ENCODE measurements at regions not wholly inside any gene's neighbourhood (a gene's known extent, or its start where the extent isn't known, plus 50 kb on each side); places are given as distances from the start of the nearest gene placed in this dataset.
"Not testable (repeated sequence)": the region's sequence is repeated elsewhere in the genome, so short reads cannot be mapped to it uniquely, and the experiment has no call there.

DNA sequence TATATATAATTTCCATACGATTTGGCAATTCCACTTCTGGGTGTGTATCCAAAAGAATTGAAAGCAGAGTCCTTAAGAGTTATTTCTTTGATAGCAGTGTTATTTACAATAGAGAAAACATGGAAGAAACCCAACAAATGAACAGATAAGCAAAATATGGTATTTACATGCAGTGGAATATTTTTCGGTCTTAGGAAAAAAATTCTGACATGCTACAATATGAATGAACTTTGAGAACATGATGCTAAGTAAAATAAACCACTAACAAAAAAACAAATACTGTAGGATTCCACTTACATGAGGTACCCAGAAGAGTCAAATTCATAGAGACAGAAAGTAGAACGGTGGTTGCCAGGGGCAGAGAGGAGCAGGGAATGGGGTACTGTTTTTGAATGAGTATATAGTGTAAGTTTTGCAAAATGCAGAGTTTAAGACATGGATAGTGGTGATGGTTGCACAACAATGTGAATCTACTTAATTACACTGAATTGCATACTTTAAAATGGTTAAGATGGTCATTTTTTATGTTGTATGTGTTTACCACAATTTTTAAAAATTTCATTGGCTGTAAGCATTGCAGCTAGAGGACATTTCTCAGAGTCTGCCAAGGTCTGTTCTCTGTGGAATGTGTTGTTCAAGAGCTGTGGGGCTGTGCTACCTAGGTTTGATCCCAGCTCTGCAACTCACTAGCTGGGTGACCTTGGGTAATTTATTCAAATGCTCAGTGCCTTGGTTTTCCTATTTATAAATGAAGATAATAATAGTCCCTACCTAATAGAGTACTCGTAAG, 122.1 kb downstream of the MEX3B start:
- H3K27ac Mint-ChIP-seq, result no peak overlapping the region
- H3K4me3 Mint-ChIP-seq, result no peak overlapping the region
- H3K9me3 Mint-ChIP-seq, result peaks cover 7% of the 10 kb centered on the region
- H3K27me3 Mint-ChIP-seq, result peaks cover 4% of the 10 kb centered on the region
- CTCF ChIA-PET, result no interaction called here
- H3K4me1 Mint-ChIP-seq, result no peaks in the 10 kb centered on the region
- no peak for DNase-seq
- H3K36me3 Mint-ChIP-seq, result no peaks in the 10 kb centered on the region

DNA sequence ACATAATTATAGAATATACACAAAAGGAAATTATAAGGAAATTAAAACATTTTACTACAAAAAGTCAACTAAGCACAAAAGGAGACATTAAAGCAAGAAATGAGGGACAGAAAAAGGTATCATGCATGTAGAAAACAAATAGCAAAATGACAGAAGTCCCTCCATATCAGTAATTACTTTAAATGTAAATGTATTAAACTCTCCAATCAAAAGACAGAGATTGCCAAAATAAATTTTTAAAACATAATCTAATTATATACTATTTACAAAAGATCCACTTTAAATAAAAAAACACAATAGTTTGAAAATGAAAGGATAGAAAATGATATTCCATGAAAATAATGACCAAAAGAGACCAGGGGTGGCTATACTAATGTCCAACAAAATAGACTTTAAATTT, 123.7 kb downstream of the MEX3B start:
- Mint-ChIP-seq H3K27ac (no peak overlapping the region), H3K4me1 (no peaks in the 10 kb centered on the region), H3K9me3 (peaks cover 13% of the 10 kb centered on the region), H3K4me3 (no peak overlapping the region), H3K36me3 (no peaks in the 10 kb centered on the region), H3K27me3 (peaks cover 4% of the 10 kb centered on the region)
- no peak for DNase-seq
- CTCF ChIA-PET, result no interaction called here

DNA sequence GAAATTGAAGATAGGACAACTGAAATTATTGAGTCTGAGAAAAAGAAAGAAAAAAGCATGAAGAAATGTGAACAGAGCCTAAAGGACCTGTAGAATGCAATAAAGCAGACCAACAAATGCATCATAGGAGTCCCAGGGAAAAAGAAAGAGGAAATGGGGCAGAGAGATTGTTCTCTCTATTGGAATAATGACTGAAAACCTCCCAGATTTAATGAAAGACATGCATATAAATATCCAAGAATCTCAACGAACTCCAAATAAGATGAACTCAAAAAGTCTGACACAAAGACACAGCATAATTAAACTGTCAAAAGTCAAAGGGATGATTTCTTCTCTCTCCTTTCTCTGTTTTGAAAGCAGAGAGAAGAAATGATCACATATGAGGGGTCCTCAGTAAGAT, 124.7 kb downstream of the MEX3B start:
- CTCF ChIA-PET, result no interaction called here
- Mint-ChIP-seq H3K27me3 (peaks cover 4% of the 10 kb centered on the region), H3K4me3 (no peak overlapping the region), H3K9me3 (peaks cover 13% of the 10 kb centered on the region), H3K36me3 (no peaks in the 10 kb centered on the region), H3K27ac (no peak overlapping the region), H3K4me1 (no peaks in the 10 kb centered on the region)
- DNase-seq, result no peak

DNA sequence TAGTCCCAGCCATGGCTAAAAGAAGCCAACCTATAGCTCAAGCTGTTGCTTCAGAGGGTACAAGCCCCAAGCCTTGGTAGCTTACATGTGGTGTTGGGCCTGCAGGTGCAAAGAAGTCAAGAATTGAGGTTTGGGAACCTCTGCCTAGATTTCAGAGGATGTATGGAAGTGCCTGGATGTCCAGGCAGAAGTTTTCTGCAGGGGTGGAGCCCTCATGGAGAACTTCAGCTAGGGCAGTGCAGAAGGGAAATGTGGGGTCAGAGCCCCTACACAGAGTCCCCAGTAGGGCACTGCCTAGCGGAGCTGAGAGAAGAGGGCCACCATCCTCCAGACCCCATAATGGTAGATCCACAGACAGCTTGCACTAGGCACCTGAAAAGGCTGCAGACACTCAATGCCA, 127.1 kb downstream of the MEX3B start:
- H3K27ac Mint-ChIP-seq, H3K36me3 Mint-ChIP-seq, CTCF ChIA-PET, H3K4me1 Mint-ChIP-seq, H3K4me3 Mint-ChIP-seq, H3K27me3 Mint-ChIP-seq, DNase-seq: not testable (repeated sequence)
- H3K9me3 Mint-ChIP-seq, result peaks cover 13% of the 10 kb centered on the region

DNA sequence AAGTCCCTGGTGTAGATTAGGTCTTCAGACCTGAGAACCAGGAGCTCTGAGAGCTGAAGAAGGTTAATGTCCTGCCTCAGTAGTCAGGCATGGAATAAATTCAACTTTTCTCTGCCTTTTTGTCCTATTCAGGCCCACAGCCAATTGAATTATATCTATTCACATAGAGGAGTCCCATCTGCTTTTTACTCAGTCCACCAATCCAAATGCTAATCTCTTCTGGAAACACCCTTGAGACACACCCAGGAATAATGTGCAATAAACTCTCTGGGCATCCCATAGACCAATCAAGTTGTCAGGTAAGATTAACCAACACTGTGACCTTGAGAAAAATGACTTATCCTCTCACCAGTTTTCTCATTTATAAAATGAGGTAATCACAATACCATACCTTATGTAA, 129.4 kb downstream of the MEX3B start:
- H3K36me3 Mint-ChIP-seq, result no peaks in the 10 kb centered on the region
- no peaks in the 10 kb centered on the region for H3K4me1 Mint-ChIP-seq
- DNase-seq, result no peak
- H3K27me3 Mint-ChIP-seq, result peaks cover 4% of the 10 kb centered on the region
- CTCF ChIA-PET, result no interaction called here
- no peak overlapping the region for H3K27ac Mint-ChIP-seq
- peaks cover 13% of the 10 kb centered on the region for H3K9me3 Mint-ChIP-seq
- H3K4me3 Mint-ChIP-seq, result no peak overlapping the region

DNA sequence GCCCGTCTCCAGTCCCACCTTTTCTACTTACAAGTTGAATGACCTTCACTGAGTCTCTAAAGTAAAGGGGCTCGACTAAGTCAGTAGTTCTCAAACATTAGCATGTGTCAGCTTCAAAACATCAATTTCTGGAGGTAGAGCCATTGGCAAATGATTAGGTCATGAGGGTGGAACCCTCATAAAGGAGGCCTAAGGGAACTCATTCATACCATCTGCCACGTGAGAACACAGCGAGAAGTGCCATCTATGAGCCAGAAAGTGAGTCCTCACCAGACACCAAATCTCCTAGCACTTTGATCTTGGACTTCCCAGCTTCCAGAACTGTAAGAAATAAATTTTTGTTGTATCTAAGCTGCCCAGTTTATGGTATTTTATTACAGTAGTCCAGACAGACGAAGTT, 129.8 kb downstream of the MEX3B start:
- H3K27me3 Mint-ChIP-seq, result peaks cover 4% of the 10 kb centered on the region
- no peaks in the 10 kb centered on the region for H3K4me1 Mint-ChIP-seq

DNA sequence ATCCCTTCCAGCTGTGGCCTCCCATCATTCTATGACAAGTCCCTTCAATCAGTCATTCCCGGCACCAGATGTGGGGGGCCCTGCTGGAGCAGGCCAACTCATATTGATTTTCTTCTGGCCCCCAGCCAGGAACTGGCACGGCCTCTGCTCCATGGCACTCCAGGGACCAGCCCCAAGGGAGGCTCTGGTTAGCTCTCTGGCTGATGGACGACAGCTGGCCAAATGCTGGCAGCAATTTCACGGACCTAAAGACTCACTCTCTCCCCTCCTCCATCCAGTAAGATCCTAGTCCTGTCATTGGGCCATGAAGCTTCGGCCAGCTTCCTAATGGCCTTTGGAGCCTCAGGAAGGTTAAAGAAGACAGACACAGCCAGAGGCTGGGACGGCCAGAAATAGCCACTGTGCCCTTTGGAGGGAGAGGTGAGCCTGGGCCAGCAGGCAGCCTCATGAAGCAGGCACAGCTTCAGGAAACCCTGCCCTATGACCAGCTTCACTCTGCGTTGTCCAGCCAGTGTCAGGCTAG, 131.0 kb downstream of the MEX3B start:
- Mint-ChIP-seq H3K4me1 (no peaks in the 10 kb centered on the region), H3K9me3 (peaks cover 10% of the 10 kb centered on the region), H3K36me3 (no peaks in the 10 kb centered on the region), H3K4me3 (no peak overlapping the region), H3K27ac (no peak overlapping the region), H3K27me3 (peaks cover 1% of the 10 kb centered on the region)
- CTCF ChIA-PET, result no interaction called here
- no peak for DNase-seq

More for the DNA sequence above, 129.8 kb downstream of the MEX3B start:
- H3K4me3 Mint-ChIP-seq, result no peak overlapping the region
- H3K9me3 Mint-ChIP-seq, result peaks cover 13% of the 10 kb centered on the region
- no peak for DNase-seq
- CTCF ChIA-PET, result no interaction called here
- no peak overlapping the region for H3K27ac Mint-ChIP-seq
- no peaks in the 10 kb centered on the region for H3K36me3 Mint-ChIP-seq

DNA sequence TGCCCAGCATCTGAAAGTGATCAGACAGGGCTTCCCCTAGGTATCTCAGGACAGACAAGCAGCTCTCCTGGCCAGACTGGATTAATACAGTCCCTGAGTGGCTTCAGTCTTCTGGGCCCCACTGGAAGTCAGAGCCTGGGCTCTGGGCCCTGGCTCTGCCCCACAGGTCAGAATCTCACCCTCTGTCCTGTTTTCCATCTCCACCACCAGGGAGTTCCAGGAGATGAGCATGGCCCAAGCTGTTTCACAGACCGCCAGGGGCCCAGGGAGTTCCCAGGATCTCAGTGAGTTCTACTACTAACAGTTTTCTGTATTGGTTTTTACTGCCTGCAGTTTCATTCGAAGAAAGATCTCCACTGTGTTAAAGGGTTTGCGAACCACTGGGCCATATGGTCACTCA, 131.5 kb downstream of the MEX3B start:
- DNase-seq, result no peak
- Mint-ChIP-seq H3K9me3 (peaks cover 10% of the 10 kb centered on the region), H3K36me3 (no peaks in the 10 kb centered on the region), H3K4me1 (no peaks in the 10 kb centered on the region), H3K27me3 (no peaks in the 10 kb centered on the region), H3K4me3 (no peak overlapping the region), H3K27ac (no peak overlapping the region)
- CTCF ChIA-PET, result no interaction called here

DNA sequence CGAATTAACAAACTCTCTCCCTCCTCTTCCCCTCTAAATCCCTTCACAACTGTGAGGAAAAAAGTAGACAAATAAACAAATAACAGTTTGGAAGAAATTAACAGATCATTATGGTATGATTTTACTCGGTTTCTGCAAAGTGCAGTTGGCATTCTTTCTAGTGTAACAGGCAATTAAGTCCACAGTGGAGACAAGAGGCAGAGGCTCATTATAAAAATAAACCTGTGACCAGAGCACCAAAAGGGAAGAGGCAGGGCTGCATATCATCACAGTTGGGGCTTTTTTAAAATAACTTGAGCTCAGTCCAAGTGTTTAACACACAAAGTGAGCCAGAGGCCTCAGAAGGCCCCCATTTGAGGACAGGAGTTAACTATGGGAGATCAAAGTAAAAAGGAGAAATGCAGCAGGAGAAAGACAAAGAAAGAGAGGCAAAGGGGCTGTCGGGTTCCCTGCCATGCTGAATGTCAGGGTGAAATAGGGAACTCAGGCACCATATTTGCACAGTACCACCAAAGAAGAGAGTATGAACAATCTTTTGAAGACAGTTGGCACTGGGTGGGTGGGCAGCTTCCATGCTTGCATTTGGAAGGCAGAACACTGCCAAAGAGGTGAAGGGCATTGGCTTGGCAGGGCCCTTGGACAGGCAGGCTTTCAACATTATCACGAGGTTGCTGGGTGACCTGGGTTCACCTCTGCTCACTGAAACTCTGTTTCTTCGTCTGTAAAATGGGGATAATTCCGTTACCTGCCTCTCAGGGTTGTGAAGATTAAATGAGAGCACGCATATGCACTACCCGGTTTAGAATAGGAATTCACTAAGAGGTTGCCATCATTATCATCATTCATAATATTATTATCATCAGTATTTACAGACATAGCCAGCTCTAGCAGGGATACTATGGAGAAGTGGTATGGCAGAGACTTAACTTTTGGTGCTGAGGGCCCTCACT, 134.5 kb downstream of the MEX3B start:
- Mint-ChIP-seq H3K4me3 (no peak overlapping the region), H3K9me3 (no peaks in the 10 kb centered on the region), H3K4me1 (no peaks in the 10 kb centered on the region), H3K27me3 (no peaks in the 10 kb centered on the region), H3K27ac (no peak overlapping the region), H3K36me3 (no peaks in the 10 kb centered on the region)
- CTCF ChIA-PET, result no interaction called here
- DNase-seq, result no peak

DNA sequence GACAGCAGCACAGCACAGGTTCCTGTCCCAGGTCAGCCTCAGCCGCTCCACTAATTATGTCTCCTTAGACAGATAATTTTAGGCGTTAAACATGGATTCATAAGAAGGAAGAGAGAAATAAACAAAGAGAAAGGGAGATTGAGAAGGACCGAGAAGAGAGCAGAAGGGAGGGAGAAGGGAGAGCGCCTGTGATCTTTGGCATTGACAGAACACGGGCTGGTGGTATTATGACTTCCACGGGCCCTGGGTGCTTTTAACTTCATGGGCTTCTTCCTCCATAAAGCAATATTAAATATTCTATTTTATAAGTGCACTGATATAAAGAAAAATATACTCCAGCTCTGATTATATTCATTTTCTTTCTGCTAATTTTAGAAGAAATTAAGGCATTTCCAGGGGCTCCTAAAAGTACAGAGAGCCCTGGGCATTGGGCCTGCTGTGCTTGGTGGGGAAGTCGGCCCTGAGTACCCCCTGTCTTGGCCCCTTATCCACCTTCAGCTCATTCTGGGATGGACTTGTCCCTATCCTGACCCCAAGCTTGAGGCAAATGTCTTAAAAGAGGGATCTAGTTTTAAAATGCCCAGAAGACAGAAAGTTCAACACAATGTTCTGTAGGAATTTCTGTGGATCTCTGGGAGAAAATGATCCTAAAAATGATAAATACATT, 135.3 kb downstream of the MEX3B start:
- no peaks in the 10 kb centered on the region for H3K36me3 Mint-ChIP-seq
- H3K4me1 Mint-ChIP-seq, result no peaks in the 10 kb centered on the region
- DNase-seq, result no peak
- no peak overlapping the region for H3K27ac Mint-ChIP-seq
- no peaks in the 10 kb centered on the region for H3K27me3 Mint-ChIP-seq
- no peaks in the 10 kb centered on the region for H3K9me3 Mint-ChIP-seq
- no peak overlapping the region for H3K4me3 Mint-ChIP-seq
- CTCF ChIA-PET, result no interaction called here

DNA sequence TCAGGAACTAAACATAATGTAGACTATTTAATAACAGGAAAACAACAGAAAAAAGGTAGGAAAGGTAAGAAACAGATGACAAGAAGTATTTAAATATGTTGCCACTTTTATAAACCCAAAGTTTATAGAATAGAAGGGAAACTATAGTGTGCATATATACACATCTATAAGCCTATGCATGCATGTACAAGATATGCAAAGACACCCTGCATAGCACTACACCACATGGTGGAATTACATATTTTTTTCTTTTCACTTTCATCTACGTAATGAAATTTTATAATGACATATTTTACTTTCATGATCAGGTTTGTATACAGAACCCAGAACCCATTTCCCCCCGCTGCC, 136.8 kb downstream of the MEX3B start:
- H3K9me3 Mint-ChIP-seq, result no peaks in the 10 kb centered on the region
- CTCF ChIA-PET, result no interaction called here

DNA sequence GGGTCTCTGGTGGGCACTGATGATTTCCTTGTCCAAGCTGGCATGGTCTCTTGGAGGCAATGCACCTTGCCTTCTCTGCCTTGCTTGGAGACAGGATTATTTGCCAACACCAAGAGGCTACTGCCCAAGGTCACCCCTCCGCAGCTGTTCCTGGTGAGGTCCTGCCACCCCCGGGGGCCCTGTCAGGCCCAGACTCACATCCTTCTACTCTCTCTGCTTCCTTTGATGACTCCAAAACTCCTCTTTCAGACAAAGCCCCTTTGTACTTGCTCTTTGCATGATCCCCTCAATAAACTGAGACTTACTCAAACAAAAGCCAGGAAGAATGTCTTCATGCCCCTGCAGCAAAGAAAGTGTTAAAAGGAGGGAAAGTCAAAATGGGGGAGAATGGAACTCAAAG, 137.7 kb downstream of the MEX3B start:
- Mint-ChIP-seq H3K4me1 (no peaks in the 10 kb centered on the region), H3K27me3 (no peaks in the 10 kb centered on the region), H3K4me3 (no peak overlapping the region), H3K36me3 (no peaks in the 10 kb centered on the region), H3K9me3 (no peaks in the 10 kb centered on the region), H3K27ac (no peak overlapping the region)
- CTCF ChIA-PET, result interaction anchor here (0.6 kb wide), 1 partner anchor 62 kb away, joined by 3 read pairs; no protein-coding TSS in a partner anchor
- no peak for DNase-seq

More for the DNA sequence above, 136.8 kb downstream of the MEX3B start:
- DNase-seq, result no peak
- Mint-ChIP-seq H3K4me1 (no peaks in the 10 kb centered on the region), H3K4me3 (no peak overlapping the region), H3K36me3 (no peaks in the 10 kb centered on the region), H3K27ac (no peak overlapping the region), H3K27me3 (no peaks in the 10 kb centered on the region)

DNA sequence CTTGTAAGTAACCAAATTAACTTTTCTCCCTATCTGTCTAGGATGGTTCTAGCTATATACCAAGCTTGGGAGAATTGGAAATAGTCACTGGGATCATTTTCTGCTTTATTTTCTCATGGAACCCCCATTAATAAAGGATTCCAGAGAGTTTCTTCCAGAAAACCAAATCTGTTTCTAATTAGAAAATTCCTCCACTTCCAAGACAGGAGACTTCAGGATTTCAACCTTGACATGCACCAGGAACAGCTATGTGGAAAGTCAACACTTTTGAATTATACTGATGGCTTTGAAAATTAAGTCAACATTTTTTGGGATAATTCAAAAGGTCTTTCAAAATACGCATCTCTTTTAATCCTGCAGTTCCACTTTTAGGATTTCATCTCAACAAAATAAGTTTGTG, 138.3 kb downstream of the MEX3B start:
- DNase-seq, result no peak
- Mint-ChIP-seq H3K27me3 (no peaks in the 10 kb centered on the region), H3K4me3 (no peak overlapping the region), H3K36me3 (no peaks in the 10 kb centered on the region), H3K4me1 (no peaks in the 10 kb centered on the region), H3K9me3 (no peaks in the 10 kb centered on the region), H3K27ac (no peak overlapping the region)
- CTCF ChIA-PET, result no interaction called here

DNA sequence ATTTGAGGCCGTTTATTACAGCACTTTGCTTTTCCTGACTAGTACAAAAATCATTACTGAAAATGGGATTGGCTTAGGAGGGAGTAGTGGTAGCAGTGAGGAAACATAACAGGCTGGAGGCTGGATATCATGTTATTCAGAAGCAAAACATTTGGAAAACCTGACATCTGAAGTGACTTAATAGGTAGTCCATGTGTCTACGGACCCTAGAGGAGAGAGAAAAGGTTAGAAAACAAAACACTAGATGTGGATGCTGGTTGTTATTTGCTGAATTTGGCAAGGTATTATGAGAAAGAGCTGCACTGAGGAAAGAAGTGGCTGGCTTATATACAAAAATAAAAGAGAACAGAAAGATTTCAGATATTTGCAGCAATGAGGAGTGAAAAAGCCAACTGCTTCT, 139.9 kb downstream of the MEX3B start:
- Mint-ChIP-seq H3K4me3 (no peak overlapping the region), H3K36me3 (no peaks in the 10 kb centered on the region), H3K27me3 (no peaks in the 10 kb centered on the region), H3K4me1 (no peaks in the 10 kb centered on the region), H3K9me3 (no peaks in the 10 kb centered on the region), H3K27ac (no peak overlapping the region)
- DNase-seq, result no peak
- CTCF ChIA-PET, result no interaction called here

Measured in activated naive CD4-positive, alpha-beta T cell treated with anti-CD3 and anti-CD28 coated beads, Interleukin-2, amount 10 ng/mL, durations not matched to agents 7 days and 5 days (primary cell).